C4-2B (cell line): ENCODE measurements at regions not wholly inside any gene's neighbourhood (a gene's known extent, or its start where the extent isn't known, plus 50 kb on each side); places are given as distances from the start of the nearest gene placed in this dataset.

Experiments
- ZFX ChIP-seq: fragments of 450-650 bp; IDR thresholded peaks from 2 replicates; pipeline ENCODE4 v1.6.1; 2017
- TF ChIP-seq, protein P1 (sequence below): fragments of 450-650 bp; conservative IDR thresholded peaks from 2 replicates; pipeline ENCODE4 v1.5.1; 2017; ENCODE audit warnings: mild to moderate bottlenecking

DNA sequence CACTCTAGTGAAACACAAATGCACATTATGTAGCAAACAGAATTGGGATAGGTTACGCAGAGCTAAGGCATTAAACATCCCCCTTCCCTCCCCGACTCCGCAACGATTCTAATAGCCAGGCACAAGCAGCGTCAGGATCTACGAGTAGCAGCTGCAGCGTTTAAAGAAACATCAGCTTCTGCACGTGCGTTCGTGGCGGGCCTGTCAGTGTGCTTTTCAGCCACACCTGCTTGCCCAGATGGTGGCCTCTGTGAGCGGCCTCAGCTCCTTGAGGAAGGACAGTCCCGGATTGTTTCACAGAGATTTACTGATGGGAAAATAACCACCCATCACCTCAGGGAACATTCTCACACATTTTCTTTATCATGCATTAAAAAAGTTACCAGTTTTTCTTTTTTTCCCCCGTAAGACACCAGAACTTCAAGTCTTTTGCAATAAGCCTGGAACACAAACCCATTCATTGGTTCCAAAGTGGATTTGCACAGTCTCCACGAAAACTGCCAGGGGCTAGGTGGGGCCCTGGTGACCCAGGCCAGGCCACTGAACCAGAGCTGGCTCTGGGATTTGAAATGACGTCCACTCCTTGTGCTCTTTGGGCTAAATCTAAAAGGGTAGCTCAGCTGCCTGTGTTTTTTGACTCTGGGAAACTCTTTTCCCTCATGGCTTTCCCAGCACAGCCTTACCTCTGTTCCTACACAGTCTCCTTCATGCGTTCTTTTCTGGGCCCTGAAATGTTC is 325.5 kb downstream of the KCNRG start:
- TF ChIP-seq, protein P1, sequence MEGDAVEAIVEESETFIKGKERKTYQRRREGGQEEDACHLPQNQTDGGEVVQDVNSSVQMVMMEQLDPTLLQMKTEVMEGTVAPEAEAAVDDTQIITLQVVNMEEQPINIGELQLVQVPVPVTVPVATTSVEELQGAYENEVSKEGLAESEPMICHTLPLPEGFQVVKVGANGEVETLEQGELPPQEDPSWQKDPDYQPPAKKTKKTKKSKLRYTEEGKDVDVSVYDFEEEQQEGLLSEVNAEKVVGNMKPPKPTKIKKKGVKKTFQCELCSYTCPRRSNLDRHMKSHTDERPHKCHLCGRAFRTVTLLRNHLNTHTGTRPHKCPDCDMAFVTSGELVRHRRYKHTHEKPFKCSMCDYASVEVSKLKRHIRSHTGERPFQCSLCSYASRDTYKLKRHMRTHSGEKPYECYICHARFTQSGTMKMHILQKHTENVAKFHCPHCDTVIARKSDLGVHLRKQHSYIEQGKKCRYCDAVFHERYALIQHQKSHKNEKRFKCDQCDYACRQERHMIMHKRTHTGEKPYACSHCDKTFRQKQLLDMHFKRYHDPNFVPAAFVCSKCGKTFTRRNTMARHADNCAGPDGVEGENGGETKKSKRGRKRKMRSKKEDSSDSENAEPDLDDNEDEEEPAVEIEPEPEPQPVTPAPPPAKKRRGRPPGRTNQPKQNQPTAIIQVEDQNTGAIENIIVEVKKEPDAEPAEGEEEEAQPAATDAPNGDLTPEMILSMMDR: no peak
- no peak for TF ChIP-seq ZFX
